H7 (cell line): ENCODE measurements at regions not wholly inside any gene's neighbourhood (a gene's known extent, or its start where the extent isn't known, plus 50 kb on each side); places are given as distances from the start of the nearest gene placed in this dataset.
"Not testable (repeated sequence)": the region's sequence is repeated elsewhere in the genome, so short reads cannot be mapped to it uniquely, and the experiment has no call there.

ENCODE experiments used
- DNase-seq: peaks from one replicate; pipeline ENCODE4 v3.0.0; 2012
- H3K27me3 ChIP-seq: 2 replicates; pipeline ENCODE4 v1.6.0; 2011; ENCODE audit warnings: mild to moderate bottlenecking, low read length; ENCODE audit not compliant: control insufficient read depth, insufficient read depth
- H3K36me3 ChIP-seq: replicated peaks from 2 replicates; pipeline ENCODE4 v1.5.1; 2011; ENCODE audit warnings: low read length; ENCODE audit not compliant: control insufficient read depth, insufficient read depth
- H3K4me3 ChIP-seq: 2 replicates; pipeline ENCODE4 v1.5.1; 2011; ENCODE audit warnings: low read depth, mild to moderate bottlenecking, control low read depth, low read length, moderate library complexity; ENCODE audit not compliant: insufficient read depth

GRCh38 chr1:201637282-201638079, 98.6 kb downstream of the NAV1 start:
- no peaks in the 10 kb centered on the region for H3K36me3 ChIP-seq
- no peak overlapping the region for H3K4me3 ChIP-seq
- no peaks in the 10 kb centered on the region; the same call in 1 of the 2 replicates for H3K27me3 ChIP-seq
- DNase-seq, result no peak

GRCh38 chr1:201639391-201639790, 100.5 kb downstream of the NAV1 start:
- no peaks in the 10 kb centered on the region for H3K27me3 ChIP-seq
- DNase-seq, result no peak
- no peaks in the 10 kb centered on the region for H3K36me3 ChIP-seq
- H3K4me3 ChIP-seq, result no peak overlapping the region

GRCh38 chr1:201639826-201640225, 100.9 kb downstream of the NAV1 start:
- no peaks in the 10 kb centered on the region for H3K27me3 ChIP-seq
- no peak overlapping the region for H3K4me3 ChIP-seq
- DNase-seq, result no peak
- no peaks in the 10 kb centered on the region for H3K36me3 ChIP-seq

- DNase-seq, result no peak
- Histone ChIP-seq H3K4me3 (no peak overlapping the region), H3K36me3 (no peaks in the 10 kb centered on the region), H3K27me3 (no peaks in the 10 kb centered on the region)
Observed at GRCh38 chr1:201640624-201641023, 101.7 kb downstream of the NAV1 start.

GRCh38 chr1:201641524-201642253, 102.8 kb downstream of the NAV1 start:
- no peaks in the 10 kb centered on the region for H3K36me3 ChIP-seq
- H3K27me3 ChIP-seq, result no peaks in the 10 kb centered on the region; the same call in 1 of the 2 replicates
- DNase-seq, result no peak
- no peak overlapping the region for H3K4me3 ChIP-seq

GRCh38 chr1:201643835-201644104, 104.8 kb downstream of the NAV1 start:
- no peak for DNase-seq
- Histone ChIP-seq H3K4me3 (no peak overlapping the region), H3K27me3 (peaks cover 7% of the 10 kb centered on the region), H3K36me3 (no peaks in the 10 kb centered on the region)

GRCh38 chr1:201644197-201644596, 105.3 kb downstream of the NAV1 start:
- no peak for DNase-seq
- H3K27me3 ChIP-seq, result peaks cover 12% of the 10 kb centered on the region
- H3K4me3 ChIP-seq, result no peak overlapping the region
- H3K36me3 ChIP-seq, result no peaks in the 10 kb centered on the region

GRCh38 chr1:201645000-201645399, 106.1 kb downstream of the NAV1 start:
- DNase-seq, H3K36me3 ChIP-seq, H3K4me3 ChIP-seq: not testable (repeated sequence)
- H3K27me3 ChIP-seq, result peaks cover 18% of the 10 kb centered on the region

GRCh38 chr1:201645956-201646355, 107.0 kb downstream of the NAV1 start:
- no peak for DNase-seq
- H3K4me3 ChIP-seq, result no peak overlapping the region
- no peaks in the 10 kb centered on the region for H3K36me3 ChIP-seq
- H3K27me3 ChIP-seq, result peaks cover 20% of the 10 kb centered on the region

- Histone ChIP-seq H3K36me3 (no peaks in the 10 kb centered on the region), H3K27me3 (peaks cover 20% of the 10 kb centered on the region), H3K4me3 (no peak overlapping the region)
- DNase-seq, result no peak
Observed at GRCh38 chr1:201646411-201647022, 107.6 kb downstream of the NAV1 start.

GRCh38 chr1:201647094-201647493, 108.2 kb downstream of the NAV1 start:
- DNase-seq, result no peak
- peaks cover 20% of the 10 kb centered on the region for H3K27me3 ChIP-seq
- H3K4me3 ChIP-seq, result no peak overlapping the region; the same call in 1 of the 2 replicates
- H3K36me3 ChIP-seq, result no peaks in the 10 kb centered on the region

GRCh38 chr1:201647722-201648065, 108.8 kb downstream of the NAV1 start:
- H3K4me3 ChIP-seq, result peak overlapping the region; percentile 72
- peaks cover 20% of the 10 kb centered on the region for H3K27me3 ChIP-seq
- DNase-seq, result no peak
- no peaks in the 10 kb centered on the region for H3K36me3 ChIP-seq

GRCh38 chr1:201648066-201648906, 109.4 kb downstream of the NAV1 start:
- H3K36me3 ChIP-seq, result no peaks in the 10 kb centered on the region
- H3K4me3 ChIP-seq, result peak overlapping the region; percentile 72
- H3K27me3 ChIP-seq, result peaks cover 20% of the 10 kb centered on the region
- peak; percentile 92 for DNase-seq

- no peaks in the 10 kb centered on the region for H3K36me3 ChIP-seq
- DNase-seq, result peak; percentile 91
- peaks cover 20% of the 10 kb centered on the region for H3K27me3 ChIP-seq
- H3K4me3 ChIP-seq, result peak overlapping the region; percentile 72
Observed at GRCh38 chr1:201648907-201649721, 110.2 kb downstream of the NAV1 start.
